ENCODE measurements at regions not wholly inside any gene's neighbourhood (a gene's known extent, or its start where the extent isn't known, plus 50 kb on each side); places are given as distances from the start of the nearest gene placed in this dataset.

- no peaks in the 10 kb centered on the region for H3K27me3 ChIP-seq (ENCODE audit: control insufficient read depth, insufficient read depth, low read length)
- no peak overlapping the region for H3K4me3 ChIP-seq (ENCODE audit: low read length)
- no peak overlapping the region for H3K9ac ChIP-seq (ENCODE audit: low read length)
- H3K36me3 ChIP-seq (ENCODE audit: control insufficient read depth, insufficient read depth, low read length), result no peaks in the 10 kb centered on the region
- H3K27ac ChIP-seq (ENCODE audit: low read depth, low read length), result no peak overlapping the region
- no peaks in the 10 kb centered on the region for H3K4me1 ChIP-seq (ENCODE audit: control insufficient read depth, insufficient read depth, low read length)
Measured at GRCh38 chr20:6622041-6622440, 145.4 kb upstream of the BMP2 start.

DNA sequence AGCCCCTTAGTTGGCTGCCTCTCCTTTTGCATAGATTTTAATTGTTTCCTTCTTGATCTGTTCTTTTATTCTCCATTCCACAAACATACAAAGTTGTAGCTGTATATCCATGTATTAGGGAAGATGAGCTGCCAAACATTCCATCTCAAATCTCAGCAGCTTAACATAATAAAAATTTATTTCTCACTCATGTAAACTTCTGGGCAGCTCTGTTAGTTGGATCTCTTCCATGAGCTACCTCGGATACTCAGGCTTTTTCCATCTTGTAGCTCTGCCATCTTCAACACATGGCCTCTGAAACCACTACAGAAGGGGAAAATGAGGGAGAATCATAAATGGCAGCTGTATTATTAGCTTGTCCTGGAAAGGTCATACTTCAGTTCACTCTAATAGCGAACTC is 149.4 kb upstream of the BMP2 start:
- no peak overlapping the region for H3K27ac ChIP-seq (ENCODE audit: low read depth, low read length)
- H3K4me3 ChIP-seq (ENCODE audit: low read length), result no peak overlapping the region
- H3K27me3 ChIP-seq (ENCODE audit: control insufficient read depth, insufficient read depth, low read length), result no peaks in the 10 kb centered on the region
- no peaks in the 10 kb centered on the region for H3K4me1 ChIP-seq (ENCODE audit: control insufficient read depth, insufficient read depth, low read length)
- no peak overlapping the region for H3K9ac ChIP-seq (ENCODE audit: low read length)
- H3K36me3 ChIP-seq (ENCODE audit: control insufficient read depth, insufficient read depth, low read length), result no peaks in the 10 kb centered on the region

- Histone ChIP-seq H3K27ac (ENCODE audit: low read depth, low read length) (no peak overlapping the region), H3K36me3 (ENCODE audit: control insufficient read depth, insufficient read depth, low read length) (no peaks in the 10 kb centered on the region), H3K4me1 (ENCODE audit: control insufficient read depth, insufficient read depth, low read length) (no peaks in the 10 kb centered on the region), H3K4me3 (ENCODE audit: low read length) (no peak overlapping the region), H3K27me3 (ENCODE audit: control insufficient read depth, insufficient read depth, low read length) (no peaks in the 10 kb centered on the region), H3K9ac (ENCODE audit: low read length) (no peak overlapping the region)
Measured at GRCh38 chr20:6616421-6616820, 151.1 kb upstream of the BMP2 start.

DNA sequence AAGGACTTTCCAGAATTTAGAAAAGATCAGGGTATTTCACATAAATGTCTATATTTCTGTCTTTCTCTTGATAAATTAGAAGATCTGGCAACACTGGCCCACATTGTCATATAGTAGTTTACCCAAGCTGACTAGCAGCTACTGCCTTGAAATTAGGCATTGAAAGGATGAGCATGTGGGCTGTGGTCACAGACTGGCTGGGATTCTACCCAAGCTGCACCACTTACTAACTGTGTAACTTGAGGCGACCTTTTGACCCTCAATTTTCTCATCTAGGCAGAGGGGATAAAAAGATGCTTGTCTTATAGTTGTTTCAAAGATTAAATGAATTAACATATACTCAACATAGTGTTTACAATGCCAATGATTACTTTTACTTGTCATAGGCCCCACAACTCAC is 152.7 kb upstream of the BMP2 start:
- H3K4me1 ChIP-seq (ENCODE audit: control insufficient read depth, insufficient read depth, low read length), result no peaks in the 10 kb centered on the region
- H3K27me3 ChIP-seq (ENCODE audit: control insufficient read depth, insufficient read depth, low read length), result no peaks in the 10 kb centered on the region
- H3K27ac ChIP-seq (ENCODE audit: low read depth, low read length), result no peak overlapping the region
- no peak overlapping the region for H3K4me3 ChIP-seq (ENCODE audit: low read length)
- H3K9ac ChIP-seq (ENCODE audit: low read length), result no peak overlapping the region
- H3K36me3 ChIP-seq (ENCODE audit: control insufficient read depth, insufficient read depth, low read length), result no peaks in the 10 kb centered on the region

GRCh38 chr20:6613280-6613861 is 154.1 kb upstream of the BMP2 start:
- H3K27ac ChIP-seq (ENCODE audit: low read depth, low read length), result no peak overlapping the region
- H3K4me3 ChIP-seq (ENCODE audit: low read length), result no peak overlapping the region

GRCh38 chr20:6612606-6612923 is 154.9 kb upstream of the BMP2 start:
- no peaks in the 10 kb centered on the region for H3K36me3 ChIP-seq (ENCODE audit: control insufficient read depth, insufficient read depth, low read length)
- H3K4me1 ChIP-seq (ENCODE audit: control insufficient read depth, insufficient read depth, low read length), result no peaks in the 10 kb centered on the region
- no peak overlapping the region for H3K4me3 ChIP-seq (ENCODE audit: low read length)
- no peak overlapping the region for H3K9ac ChIP-seq (ENCODE audit: low read length)
- H3K27ac ChIP-seq (ENCODE audit: low read depth, low read length), result no peak overlapping the region
- no peaks in the 10 kb centered on the region for H3K27me3 ChIP-seq (ENCODE audit: control insufficient read depth, insufficient read depth, low read length)

More at GRCh38 chr20:6613280-6613861, 154.1 kb upstream of the BMP2 start:
- Histone ChIP-seq H3K4me1 (ENCODE audit: control insufficient read depth, insufficient read depth, low read length) (no peaks in the 10 kb centered on the region), H3K9ac (ENCODE audit: low read length) (no peak overlapping the region), H3K27me3 (ENCODE audit: control insufficient read depth, insufficient read depth, low read length) (no peaks in the 10 kb centered on the region), H3K36me3 (ENCODE audit: control insufficient read depth, insufficient read depth, low read length) (no peaks in the 10 kb centered on the region)

DNA sequence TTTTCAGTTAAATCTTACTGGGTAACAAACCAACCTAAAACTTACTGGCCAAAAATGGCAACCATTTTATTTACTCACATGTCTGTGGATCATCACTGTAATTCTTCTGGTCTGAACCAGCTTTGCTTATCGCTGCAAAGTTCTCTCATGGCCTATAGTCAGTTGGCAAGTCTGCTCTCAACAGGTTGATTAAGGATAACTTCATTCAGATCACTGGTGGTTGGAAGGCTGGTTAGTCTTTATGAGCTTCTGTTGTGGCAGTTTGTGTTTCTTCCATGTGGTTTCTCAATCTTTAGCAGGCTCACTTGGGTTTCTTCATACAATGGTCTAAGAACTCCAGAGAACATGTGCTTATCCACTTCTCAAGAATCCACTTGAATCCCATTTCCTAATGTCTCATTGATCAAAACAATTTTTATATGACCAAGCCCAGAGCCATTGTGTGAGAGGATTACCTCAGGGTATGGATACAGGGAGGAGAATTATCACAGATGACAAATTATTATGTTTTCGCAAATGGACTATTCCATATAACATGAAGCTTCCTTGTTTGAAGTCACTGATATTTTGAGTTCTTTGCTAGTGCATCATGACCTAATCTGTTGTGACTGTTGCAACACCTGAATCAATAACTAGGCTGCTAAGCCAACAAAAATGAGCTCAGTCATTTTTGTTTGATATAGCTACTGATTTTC is 155.4 kb upstream of the BMP2 start:
- Histone ChIP-seq H3K4me3 (ENCODE audit: low read length) (no peak overlapping the region), H3K27ac (ENCODE audit: low read depth, low read length) (no peak overlapping the region), H3K27me3 (ENCODE audit: control insufficient read depth, insufficient read depth, low read length) (no peaks in the 10 kb centered on the region), H3K36me3 (ENCODE audit: control insufficient read depth, insufficient read depth, low read length) (no peaks in the 10 kb centered on the region), H3K4me1 (ENCODE audit: control insufficient read depth, insufficient read depth, low read length) (no peaks in the 10 kb centered on the region), H3K9ac (ENCODE audit: low read length) (no peak overlapping the region)

DNA sequence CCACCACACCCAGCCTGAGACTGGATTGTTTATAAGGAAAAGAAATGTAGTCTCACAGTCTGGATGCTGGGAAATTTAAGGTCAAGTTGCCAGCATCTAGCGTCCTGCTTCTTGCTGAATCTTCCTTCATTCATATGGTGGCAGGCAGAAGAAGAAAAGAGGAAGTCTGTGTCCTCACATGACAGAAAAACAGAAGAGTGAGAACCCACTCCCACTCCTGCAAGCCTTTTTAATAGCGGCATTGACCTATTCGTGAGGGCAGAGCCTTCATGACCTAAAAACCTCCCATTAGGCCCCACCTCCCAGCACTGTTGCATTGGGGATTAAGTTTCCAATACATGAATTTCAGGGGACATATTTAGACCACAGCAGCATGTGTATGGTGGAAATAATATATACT is 160.8 kb upstream of the BMP2 start:
- Histone ChIP-seq H3K27me3 (ENCODE audit: control insufficient read depth, insufficient read depth, low read length) (no peaks in the 10 kb centered on the region), H3K4me1 (ENCODE audit: control insufficient read depth, insufficient read depth, low read length) (no peaks in the 10 kb centered on the region), H3K9ac (ENCODE audit: low read length) (no peak overlapping the region), H3K36me3 (ENCODE audit: control insufficient read depth, insufficient read depth, low read length) (no peaks in the 10 kb centered on the region), H3K27ac (ENCODE audit: low read depth, low read length) (no peak overlapping the region), H3K4me3 (ENCODE audit: low read length) (no peak overlapping the region)

GRCh38 chr20:6605055-6605935 is 162.2 kb upstream of the BMP2 start:
- Histone ChIP-seq H3K27me3 (ENCODE audit: control insufficient read depth, insufficient read depth, low read length) (no peaks in the 10 kb centered on the region), H3K9ac (ENCODE audit: low read length) (no peak overlapping the region), H3K4me3 (ENCODE audit: low read length) (no peak overlapping the region), H3K27ac (ENCODE audit: low read depth, low read length) (no peak overlapping the region), H3K36me3 (ENCODE audit: control insufficient read depth, insufficient read depth, low read length) (no peaks in the 10 kb centered on the region), H3K4me1 (ENCODE audit: control insufficient read depth, insufficient read depth, low read length) (no peaks in the 10 kb centered on the region)

DNA sequence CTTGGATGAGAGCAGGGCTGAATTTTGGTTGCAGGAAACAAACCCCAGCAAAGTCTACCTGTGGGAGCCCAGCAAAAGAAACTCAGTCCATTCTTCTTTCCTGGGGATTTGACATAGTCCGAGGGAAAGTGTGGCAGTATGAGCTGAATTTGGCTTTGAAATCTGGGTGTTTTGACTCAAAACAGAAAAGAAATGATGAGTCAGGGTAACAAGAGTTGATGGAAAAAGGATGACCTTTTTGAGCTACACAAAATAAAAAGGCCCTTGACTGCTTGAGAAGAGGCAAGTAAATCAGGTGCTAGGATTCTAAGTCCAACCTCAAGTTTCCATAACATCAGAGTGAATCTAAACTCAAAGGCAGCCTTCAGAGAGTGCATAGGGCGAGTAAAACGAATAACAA is 163.3 kb upstream of the BMP2 start:
- no peak overlapping the region for H3K4me3 ChIP-seq (ENCODE audit: low read length)
- no peaks in the 10 kb centered on the region for H3K36me3 ChIP-seq (ENCODE audit: control insufficient read depth, insufficient read depth, low read length)
- no peaks in the 10 kb centered on the region for H3K27me3 ChIP-seq (ENCODE audit: control insufficient read depth, insufficient read depth, low read length)
- H3K27ac ChIP-seq (ENCODE audit: low read depth, low read length), result no peak overlapping the region
- H3K9ac ChIP-seq (ENCODE audit: low read length), result no peak overlapping the region
- H3K4me1 ChIP-seq (ENCODE audit: control insufficient read depth, insufficient read depth, low read length), result no peaks in the 10 kb centered on the region

DNA sequence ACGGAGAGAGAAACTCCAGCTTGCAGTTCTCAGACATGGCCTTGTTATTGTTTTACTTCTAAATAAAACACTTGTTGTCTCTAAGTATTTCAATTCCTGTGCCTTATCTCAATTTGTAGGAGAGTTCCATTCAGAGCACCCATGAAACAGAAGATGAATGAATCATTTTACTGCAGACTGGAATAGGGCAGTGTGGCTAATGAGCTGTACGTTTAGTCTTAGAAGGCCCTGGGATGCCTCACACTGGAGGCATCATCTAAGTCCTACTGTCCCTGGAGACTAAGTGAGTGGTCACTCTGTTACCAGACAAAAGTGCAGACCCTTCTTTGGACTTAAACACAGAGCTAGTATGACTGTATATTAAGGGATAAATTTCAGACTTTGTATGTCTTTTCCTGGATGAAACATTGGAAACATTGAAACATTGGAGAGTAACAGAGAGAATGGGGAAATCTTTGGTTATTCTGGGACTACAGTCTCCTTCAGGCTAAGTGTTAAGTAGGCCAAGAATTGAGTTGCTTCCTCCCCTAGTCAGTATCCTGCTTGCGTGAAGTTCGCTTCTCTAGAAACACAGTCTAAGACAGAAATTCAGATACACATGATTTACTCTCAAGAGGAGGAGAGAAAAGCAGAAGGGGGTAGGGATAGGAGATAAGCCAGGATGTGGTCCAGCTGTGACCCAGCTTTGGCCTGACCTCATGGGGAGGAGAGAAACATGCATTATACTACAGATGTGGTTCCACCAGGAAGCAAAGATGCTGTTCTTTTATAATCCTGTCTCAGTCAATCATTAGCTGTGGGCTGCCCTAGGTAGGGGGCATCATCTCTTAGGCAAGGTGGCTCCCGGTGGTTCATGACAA is 167.4 kb upstream of the BMP2 start:
- no peak overlapping the region for H3K9ac ChIP-seq (ENCODE audit: low read length)
- no peaks in the 10 kb centered on the region for H3K27me3 ChIP-seq (ENCODE audit: control insufficient read depth, insufficient read depth, low read length)
- no peak overlapping the region for H3K4me3 ChIP-seq (ENCODE audit: low read length)
- H3K4me1 ChIP-seq (ENCODE audit: control insufficient read depth, insufficient read depth, low read length), result no peaks in the 10 kb centered on the region
- H3K36me3 ChIP-seq (ENCODE audit: control insufficient read depth, insufficient read depth, low read length), result no peaks in the 10 kb centered on the region
- no peak overlapping the region for H3K27ac ChIP-seq (ENCODE audit: low read depth, low read length)

- Histone ChIP-seq H3K27me3 (ENCODE audit: control insufficient read depth, insufficient read depth, low read length) (no peaks in the 10 kb centered on the region), H3K4me3 (ENCODE audit: low read length) (no peak overlapping the region), H3K36me3 (ENCODE audit: control insufficient read depth, insufficient read depth, low read length) (no peaks in the 10 kb centered on the region), H3K9ac (ENCODE audit: low read length) (no peak overlapping the region), H3K4me1 (ENCODE audit: control insufficient read depth, insufficient read depth, low read length) (no peaks in the 10 kb centered on the region), H3K27ac (ENCODE audit: low read depth, low read length) (no peak overlapping the region)
Measured at GRCh38 chr20:6595704-6596103, 171.8 kb upstream of the BMP2 start.

All from rectal smooth muscle tissue (tissue), 1 donor.